HCT116 (cell line): ENCODE measurements at regions not wholly inside any gene's neighbourhood (a gene's known extent, or its start where the extent isn't known, plus 50 kb on each side); places are given as distances from the start of the nearest gene placed in this dataset.

Source experiments
- ATAC-seq: fragments of 200-7000 bp; cut with Tn5 transposase; 2 replicates; pipeline ENCODE4 v1.9.1; 2020; ENCODE audit warnings: mild to moderate bottlenecking, moderate library complexity
- BruUV-seq: library from RNA; stranded (reverse); fragments of 400-500 nt; replicated peaks from 2 replicates; lab custom pipeline; 2021; lab: Mats Ljungman, UMichigan
- CTCF ChIA-PET: fragments of 300-600 bp; sonication (Branson Sonifier 250); formaldehyde crosslinking; loops from one replicate; lab custom pipeline; 2021; ENCODE audit warnings: antibody characterized with exemption; lab: Charles Lee
- POLR2A ChIA-PET: fragments of 300-600, 350-600 bp; sonication (Branson Sonifier 250); formaldehyde crosslinking; loops from one replicate; lab custom pipeline; 2021; ENCODE audit warnings: antibody characterized with exemption; lab: Charles Lee
- RAD21 ChIA-PET, 2 experiments: fragments of 300-600 bp; sonication (Branson Sonifier 250); formaldehyde crosslinking; loops; one replicate each; lab custom pipeline; 2023; ENCODE audit warnings: low total read pairs in 2 of 2; ENCODE audit not compliant: uncharacterized antibody in 2 of 2, unreplicated experiment in 2 of 2, low non-redundant PET in 1 of 2; lab: Charles Lee
- DNase-seq: peaks from one replicate; pipeline ENCODE4 v3.0.0-alpha.2; 2010; ENCODE audit warnings: low read depth, low spot score
- H2AFZ ChIP-seq: fragments of 200-600 bp; shearing (Covaris generic), sonication (generic); 2 replicates; pipeline ENCODE4 v1.6.1; 2017; ENCODE audit warnings: low read depth, mixed run types, mixed read lengths, antibody characterized with exemption, low read length; ENCODE audit not compliant: poor library complexity, severe bottlenecking
- H3K27ac ChIP-seq: 2 replicates; pipeline ENCODE4 v1.5.1; 2012; ENCODE audit warnings: low read depth, low read length
- H3K27me3 ChIP-seq: fragments of 200-600 bp; sonication (generic); 2 replicates; pipeline ENCODE4 v1.6.1; 2016; ENCODE audit warnings: mixed run types, low read length, mixed read lengths; ENCODE audit not compliant: insufficient read depth
- H3K36me3 ChIP-seq, 2 experiments: fragments of 200-500 bp in 1 of 2; fragments of 200-600 bp in 1 of 2; sonication (Bioruptor generic) in 1 of 2; sonication (generic) in 1 of 2; 2 replicates each; pipeline versions ENCODE4 v1.5.1 to v1.6.1; 2014 to 2016; ENCODE audit warnings: low read length in 2 of 2, inconsistent platforms in 1 of 2, mixed read lengths in 1 of 2, mixed run types in 1 of 2; ENCODE audit not compliant: insufficient read depth in 2 of 2, control insufficient read depth in 1 of 2
- H3K4me1 ChIP-seq, 2 experiments: fragments of 200-600 bp in 1 of 2; sonication (generic) in 1 of 2; 2 replicates each; pipeline versions ENCODE4 v1.5.1 to v1.6.1; 2012 to 2017; ENCODE audit warnings: low read length in 2 of 2, inconsistent platforms in 1 of 2, mild to moderate bottlenecking in 1 of 2, mixed read lengths in 1 of 2, mixed run types in 1 of 2, moderate library complexity in 1 of 2; ENCODE audit not compliant: insufficient read depth in 2 of 2, control insufficient read depth in 1 of 2
- H3K4me2 ChIP-seq: fragments of 200-600 bp; sonication (generic); 2 replicates; pipeline ENCODE4 v1.6.1; 2017; ENCODE audit warnings: mixed run types, low read length, mixed read lengths
- H3K4me3 ChIP-seq, 2 experiments: fragments of 200-600 bp in 1 of 2; sonication (generic) in 1 of 2; replicated peaks in 1 of 2; 2 replicates each; pipeline ENCODE4 v1.5.1; 2011 to 2016; ENCODE audit warnings: low read length in 2 of 2, control low read depth in 1 of 2, low read depth in 1 of 2, mild to moderate bottlenecking in 1 of 2, mixed read lengths in 1 of 2, mixed run types in 1 of 2
- H3K79me2 ChIP-seq: fragments of 200-600 bp; sonication (generic); 2 replicates; pipeline ENCODE4 v1.6.1; 2017; ENCODE audit warnings: mild to moderate bottlenecking, mixed run types, low read length, moderate library complexity, mixed read lengths; ENCODE audit not compliant: insufficient read depth
- H3K9ac ChIP-seq: fragments of 200-600 bp; sonication (generic); 2 replicates; pipeline ENCODE4 v1.6.1; 2016; ENCODE audit warnings: low read length, mixed read lengths
- H3K9me2 ChIP-seq: fragments of 200-600 bp; sonication (generic), shearing (Covaris generic); 2 replicates; pipeline ENCODE4 v1.6.1; 2017; ENCODE audit warnings: mixed run types, mild to moderate bottlenecking, moderate library complexity; ENCODE audit not compliant: insufficient read depth
- H3K9me3 ChIP-seq, 2 experiments: fragments of 200-500 bp in 1 of 2; fragments of 200-600 bp in 1 of 2; sonication (Bioruptor generic) in 1 of 2; sonication (generic) in 1 of 2; 2 replicates each; pipeline ENCODE4 v1.6.1; 2014 to 2017; ENCODE audit warnings: low read length in 2 of 2, mixed read lengths in 2 of 2, inconsistent platforms in 1 of 2, low read depth in 1 of 2, mild to moderate bottlenecking in 1 of 2, mixed run types in 1 of 2, moderate library complexity in 1 of 2; ENCODE audit not compliant: control insufficient read depth in 1 of 2, insufficient read depth in 1 of 2
- H4K20me1 ChIP-seq: fragments of 200-600 bp; sonication (generic), shearing (Covaris generic); 2 replicates; pipeline ENCODE4 v1.6.1; 2017; ENCODE audit warnings: mixed run types, mild to moderate bottlenecking, moderate library complexity; ENCODE audit not compliant: insufficient read depth
- CEBPB ChIP-seq: IDR thresholded peaks from 2 replicates; pipeline ENCODE4 v1.6.1; 2012; ENCODE audit warnings: low read depth
- EGR1 ChIP-seq: IDR thresholded peaks from 2 replicates; pipeline ENCODE4 v1.6.1; 2012; ENCODE audit warnings: low read depth
- ELF1 ChIP-seq: IDR thresholded peaks from 2 replicates; pipeline ENCODE4 v1.6.1; 2012; ENCODE audit warnings: low read depth, borderline replicate concordance
- EZH2 ChIP-seq: fragments of 200-600 bp; sonication (generic); IDR thresholded peaks from 2 replicates; pipeline ENCODE4 v1.6.1; 2017; ENCODE audit warnings: antibody characterized with exemption, mixed run types
- EZH2phosphoT487 ChIP-seq: fragments of 200-600 bp; IDR thresholded peaks from 2 replicates; pipeline ENCODE4 v1.6.1; 2018; ENCODE audit warnings: antibody characterized with exemption, borderline replicate concordance
- JUND ChIP-seq: IDR thresholded peaks from 2 replicates; pipeline ENCODE4 v1.6.1; 2012
- POLR2A ChIP-seq: IDR thresholded peaks from 2 replicates; pipeline ENCODE4 v1.7.0; 2011; ENCODE audit warnings: borderline replicate concordance; ENCODE audit not compliant: insufficient read depth, insufficient read length; ENCODE audit errors: extremely low read depth
- POLR2AphosphoS5 ChIP-seq: IDR thresholded peaks from 2 replicates; pipeline ENCODE4 v1.6.1; 2011; ENCODE audit warnings: mild to moderate bottlenecking, low read depth, low read length, moderate library complexity
- RAD21 ChIP-seq: IDR thresholded peaks from 2 replicates; pipeline ENCODE4 v1.6.1; 2012; ENCODE audit warnings: low read depth, mild to moderate bottlenecking
- SIN3A ChIP-seq: IDR thresholded peaks from 2 replicates; pipeline ENCODE4 v1.6.1; 2012; ENCODE audit warnings: low read depth
- SP1 ChIP-seq: IDR thresholded peaks from 2 replicates; pipeline ENCODE4 v1.6.1; 2012; ENCODE audit warnings: low read depth
- SRF ChIP-seq: IDR thresholded peaks from 2 replicates; pipeline ENCODE4 v1.6.1; 2012; ENCODE audit warnings: low read depth
- YY1 ChIP-seq: IDR thresholded peaks from 2 replicates; pipeline ENCODE4 v1.6.1; 2011; ENCODE audit warnings: low read length, low read depth, moderate library complexity, mild to moderate bottlenecking; ENCODE audit not compliant: insufficient replicate concordance; ENCODE audit errors: extremely low read depth
- ZNF274 ChIP-seq: fragments of 200-500 bp; sonication (Bioruptor generic); IDR thresholded peaks from 2 replicates; pipeline ENCODE4 v1.6.1; 2014; ENCODE audit warnings: mild to moderate bottlenecking, low read depth, low read length, inconsistent platforms
- intact Hi-C: fragments of 100-400 bp; cut with micrococcal nuclease; formaldehyde crosslinking; loops from 2 replicates; pipeline ENCODE4 v1.10.0; 2022
- TF ChIP-seq, protein P1 (sequence below): IDR thresholded peaks from 2 replicates; pipeline ENCODE4 v1.6.1; 2012; ENCODE audit warnings: low read depth
- TF ChIP-seq, protein P2 (sequence below): IDR thresholded peaks from 2 replicates; pipeline ENCODE4 v1.6.1; 2011; ENCODE audit warnings: mild to moderate bottlenecking, low read length, moderate library complexity; ENCODE audit not compliant: insufficient replicate concordance; ENCODE audit errors: extremely low read depth
- TF ChIP-seq, protein P3 (sequence below): IDR thresholded peaks from 2 replicates; pipeline ENCODE4 v1.6.1; 2012
- TF ChIP-seq, protein P4 (sequence below), 3 experiments: fragments of 200-600 bp in 1 of 3; sonication (generic) in 1 of 3; IDR thresholded peaks in 2 of 3; conservative IDR thresholded peaks in 1 of 3; 2 replicates each; pipeline ENCODE4 v1.5.1; 2012 to 2017; ENCODE audit warnings: low read depth in 2 of 3, low read length in 2 of 3, antibody characterized with exemption in 1 of 3, borderline replicate concordance in 1 of 3, control low read depth in 1 of 3, mild to moderate bottlenecking in 1 of 3, mixed read lengths in 1 of 3, mixed run types in 1 of 3, moderate library complexity in 1 of 3; ENCODE audit not compliant: insufficient read depth in 1 of 3

DNA sequence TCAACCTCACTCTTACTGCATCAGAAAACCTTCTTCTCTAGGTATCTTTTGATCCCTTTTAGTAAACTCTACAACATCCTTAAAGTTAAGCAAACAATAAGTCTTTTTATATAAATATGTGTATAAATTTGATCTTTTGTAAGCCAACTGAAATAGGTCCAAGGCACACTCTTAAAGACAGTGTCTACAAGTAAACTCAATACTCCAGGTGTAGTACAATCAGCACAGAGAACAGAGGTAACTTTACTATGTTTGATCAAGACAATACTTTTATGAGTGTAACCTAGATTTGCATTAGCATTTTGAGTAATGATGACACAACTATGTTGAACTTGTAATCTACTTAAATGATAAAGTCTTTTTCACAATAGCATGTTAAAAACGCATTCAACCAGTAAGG is 593.1 kb upstream of the CHAC2 start:
- no peaks in the 10 kb centered on the region for H3K9me3 ChIP-seq
- no peaks in the 10 kb centered on the region for H3K79me2 ChIP-seq
- ChIA-PET RAD21 (no interaction called here), POLR2A (no interaction called here)
- no peaks in the 10 kb centered on the region for H3K27me3 ChIP-seq
- intact Hi-C loops: no loop called here
- H3K4me2 ChIP-seq: no peak overlapping the region
- no peak for ATAC-seq
- no peaks in the 10 kb centered on the region for H3K9me2 ChIP-seq
- DNase-seq: no peak
- BruUV-seq: no TSS peak
- no peak for TF ChIP-seq POLR2A
- no peak for TF ChIP-seq ZNF274
- TF ChIP-seq RAD21: no peak
- TF ChIP-seq, protein P1, sequence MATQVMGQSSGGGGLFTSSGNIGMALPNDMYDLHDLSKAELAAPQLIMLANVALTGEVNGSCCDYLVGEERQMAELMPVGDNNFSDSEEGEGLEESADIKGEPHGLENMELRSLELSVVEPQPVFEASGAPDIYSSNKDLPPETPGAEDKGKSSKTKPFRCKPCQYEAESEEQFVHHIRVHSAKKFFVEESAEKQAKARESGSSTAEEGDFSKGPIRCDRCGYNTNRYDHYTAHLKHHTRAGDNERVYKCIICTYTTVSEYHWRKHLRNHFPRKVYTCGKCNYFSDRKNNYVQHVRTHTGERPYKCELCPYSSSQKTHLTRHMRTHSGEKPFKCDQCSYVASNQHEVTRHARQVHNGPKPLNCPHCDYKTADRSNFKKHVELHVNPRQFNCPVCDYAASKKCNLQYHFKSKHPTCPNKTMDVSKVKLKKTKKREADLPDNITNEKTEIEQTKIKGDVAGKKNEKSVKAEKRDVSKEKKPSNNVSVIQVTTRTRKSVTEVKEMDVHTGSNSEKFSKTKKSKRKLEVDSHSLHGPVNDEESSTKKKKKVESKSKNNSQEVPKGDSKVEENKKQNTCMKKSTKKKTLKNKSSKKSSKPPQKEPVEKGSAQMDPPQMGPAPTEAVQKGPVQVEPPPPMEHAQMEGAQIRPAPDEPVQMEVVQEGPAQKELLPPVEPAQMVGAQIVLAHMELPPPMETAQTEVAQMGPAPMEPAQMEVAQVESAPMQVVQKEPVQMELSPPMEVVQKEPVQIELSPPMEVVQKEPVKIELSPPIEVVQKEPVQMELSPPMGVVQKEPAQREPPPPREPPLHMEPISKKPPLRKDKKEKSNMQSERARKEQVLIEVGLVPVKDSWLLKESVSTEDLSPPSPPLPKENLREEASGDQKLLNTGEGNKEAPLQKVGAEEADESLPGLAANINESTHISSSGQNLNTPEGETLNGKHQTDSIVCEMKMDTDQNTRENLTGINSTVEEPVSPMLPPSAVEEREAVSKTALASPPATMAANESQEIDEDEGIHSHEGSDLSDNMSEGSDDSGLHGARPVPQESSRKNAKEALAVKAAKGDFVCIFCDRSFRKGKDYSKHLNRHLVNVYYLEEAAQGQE: no peak
- TF ChIP-seq, protein P2, sequence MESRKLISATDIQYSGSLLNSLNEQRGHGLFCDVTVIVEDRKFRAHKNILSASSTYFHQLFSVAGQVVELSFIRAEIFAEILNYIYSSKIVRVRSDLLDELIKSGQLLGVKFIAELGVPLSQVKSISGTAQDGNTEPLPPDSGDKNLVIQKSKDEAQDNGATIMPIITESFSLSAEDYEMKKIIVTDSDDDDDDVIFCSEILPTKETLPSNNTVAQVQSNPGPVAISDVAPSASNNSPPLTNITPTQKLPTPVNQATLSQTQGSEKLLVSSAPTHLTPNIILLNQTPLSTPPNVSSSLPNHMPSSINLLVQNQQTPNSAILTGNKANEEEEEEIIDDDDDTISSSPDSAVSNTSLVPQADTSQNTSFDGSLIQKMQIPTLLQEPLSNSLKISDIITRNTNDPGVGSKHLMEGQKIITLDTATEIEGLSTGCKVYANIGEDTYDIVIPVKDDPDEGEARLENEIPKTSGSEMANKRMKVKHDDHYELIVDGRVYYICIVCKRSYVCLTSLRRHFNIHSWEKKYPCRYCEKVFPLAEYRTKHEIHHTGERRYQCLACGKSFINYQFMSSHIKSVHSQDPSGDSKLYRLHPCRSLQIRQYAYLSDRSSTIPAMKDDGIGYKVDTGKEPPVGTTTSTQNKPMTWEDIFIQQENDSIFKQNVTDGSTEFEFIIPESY: no peak
- TF ChIP-seq CEBPB: no peak
- TF ChIP-seq, protein P3, sequence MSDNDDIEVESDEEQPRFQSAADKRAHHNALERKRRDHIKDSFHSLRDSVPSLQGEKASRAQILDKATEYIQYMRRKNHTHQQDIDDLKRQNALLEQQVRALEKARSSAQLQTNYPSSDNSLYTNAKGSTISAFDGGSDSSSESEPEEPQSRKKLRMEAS: no peak
- no peak for TF ChIP-seq SP1
- TF ChIP-seq, protein P4, sequence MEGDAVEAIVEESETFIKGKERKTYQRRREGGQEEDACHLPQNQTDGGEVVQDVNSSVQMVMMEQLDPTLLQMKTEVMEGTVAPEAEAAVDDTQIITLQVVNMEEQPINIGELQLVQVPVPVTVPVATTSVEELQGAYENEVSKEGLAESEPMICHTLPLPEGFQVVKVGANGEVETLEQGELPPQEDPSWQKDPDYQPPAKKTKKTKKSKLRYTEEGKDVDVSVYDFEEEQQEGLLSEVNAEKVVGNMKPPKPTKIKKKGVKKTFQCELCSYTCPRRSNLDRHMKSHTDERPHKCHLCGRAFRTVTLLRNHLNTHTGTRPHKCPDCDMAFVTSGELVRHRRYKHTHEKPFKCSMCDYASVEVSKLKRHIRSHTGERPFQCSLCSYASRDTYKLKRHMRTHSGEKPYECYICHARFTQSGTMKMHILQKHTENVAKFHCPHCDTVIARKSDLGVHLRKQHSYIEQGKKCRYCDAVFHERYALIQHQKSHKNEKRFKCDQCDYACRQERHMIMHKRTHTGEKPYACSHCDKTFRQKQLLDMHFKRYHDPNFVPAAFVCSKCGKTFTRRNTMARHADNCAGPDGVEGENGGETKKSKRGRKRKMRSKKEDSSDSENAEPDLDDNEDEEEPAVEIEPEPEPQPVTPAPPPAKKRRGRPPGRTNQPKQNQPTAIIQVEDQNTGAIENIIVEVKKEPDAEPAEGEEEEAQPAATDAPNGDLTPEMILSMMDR (IDR thresholded peaks at IDR 0.05 in 2 of 3, conservative IDR thresholded peaks at IDR 0.05 in 1 of 3; ENCODE audit: borderline replicate concordance in 1 of 3, insufficient read depth in 1 of 3, low read depth in 2 of 3, low read length in 2 of 3): no peak
- no peak for TF ChIP-seq SIN3A
- no peak for TF ChIP-seq POLR2AphosphoS5
- TF ChIP-seq ELF1: no peak
- no peak for TF ChIP-seq EZH2
- TF ChIP-seq EZH2phosphoT487: no peak
- TF ChIP-seq EGR1: no peak
- no peak for TF ChIP-seq SRF
- TF ChIP-seq JUND: no peak
- TF ChIP-seq YY1: no peak
- TF ChIP-seq, all 23 proteins: peak for 0
- H3K27ac ChIP-seq: no peak overlapping the region
- no peak overlapping the region for H2AFZ ChIP-seq
- CTCF ChIA-PET: no interaction called here
- H4K20me1 ChIP-seq: no peaks in the 10 kb centered on the region
- H3K4me1 ChIP-seq: no peaks in the 10 kb centered on the region
- H3K36me3 ChIP-seq: no peaks in the 10 kb centered on the region
- no peak overlapping the region for H3K9ac ChIP-seq
- no peak overlapping the region for H3K4me3 ChIP-seq
